Breast epithelium (tissue), 3 donors: ENCODE measurements at regions not wholly inside any gene's neighbourhood (a gene's known extent, or its start where the extent isn't known, plus 50 kb on each side); places are given as distances from the start of the nearest gene placed in this dataset.

Source experiments
- CTCF ChIP-seq, 3 donors: fragments of 450-650 bp; IDR thresholded peaks; one replicate each; pipeline ENCODE4 v1.5.1; 2016 to 2017; ENCODE audit warnings: antibody characterized with exemption in 3 of 3, mild to moderate bottlenecking in 3 of 3, moderate library complexity in 3 of 3
- POLR2AphosphoS5 ChIP-seq, 3 donors: sonication (generic); formaldehyde crosslinking; IDR thresholded peaks; one replicate each; pipeline ENCODE4 v1.6.1; 2017; ENCODE audit warnings: antibody characterized with exemption in 3 of 3

GRCh38 chr4:126544276-126544675 lies 1088.5 kb upstream of the INTU start:
- no peak for TF ChIP-seq CTCF (IDR thresholded peaks at IDR 0.05)
- TF ChIP-seq POLR2AphosphoS5 (IDR thresholded peaks at IDR 0.05), result no peak
